K562 (cell line): ENCODE measurements at regions not wholly inside any gene's neighbourhood (a gene's known extent, or its start where the extent isn't known, plus 50 kb on each side); places are given as distances from the start of the nearest gene placed in this dataset.

ENCODE experiments used
- ATAC-seq: fragments of 200-7000 bp; cut with Tn5 transposase; 3 replicates; pipeline ENCODE4 v1.9.1; 2020; ENCODE audit warnings: moderate library complexity
- BruUV-seq: library from RNA; stranded (reverse); fragments of 400-500 nt; replicated peaks from 2 replicates; lab custom pipeline; 2021; lab: Mats Ljungman, UMichigan
- CTCF ChIA-PET: fragments of 300-600 bp; formaldehyde crosslinking; extraction: SDS; loops from one replicate; lab custom pipeline; 2021; ENCODE audit warnings: low intra/inter-chr PET ratio; lab: Yijun Ruan, JAX
- POLR2A ChIA-PET: fragments of 300-600, 350-650 bp; sonication (Branson Sonifier 250); formaldehyde crosslinking; extraction: SDS; loops from one replicate; lab custom pipeline; 2021; ENCODE audit warnings: antibody characterized with exemption, inconsistent platforms; lab: Yijun Ruan, JAX
- DNase-seq, 4 experiments: peaks; one replicate each; pipeline versions ENCODE4 v3.0.0 to v3.0.0-alpha.2; 2011 to 2018; ENCODE audit warnings: low spot score in 3 of 4, mixed read lengths in 3 of 4; ENCODE audit errors: extremely low read depth in 1 of 4
- FAIRE-seq: peaks from 2 replicates; lab custom pipeline; 2011; peaks lifted over from hg19 to GRCh38; lab: Jason Lieb, UNC
- H2AFZ ChIP-seq: 2 replicates; pipeline ENCODE4 v1.6.0; 2011; ENCODE audit warnings: low read depth, low read length, control low read depth, inconsistent platforms
- H3K27ac ChIP-seq: fragments of 200-600 bp; 3 replicates; pipeline ENCODE4 v1.8.0; 2011; ENCODE audit warnings: low read depth, mild to moderate bottlenecking, control low read depth, inconsistent platforms, low read length, moderate library complexity, mixed read lengths; ENCODE audit errors: extremely low read depth
- H3K27me3 ChIP-seq, 2 experiments: fragments of 300-600 bp in 1 of 2; 2 replicates in 1 of 2; 3 replicates in 1 of 2; pipeline versions ENCODE4 v1.6.0 to v1.8.0; 2011; ENCODE audit warnings: inconsistent platforms in 2 of 2, low read length in 2 of 2, mild to moderate bottlenecking in 1 of 2, mixed read lengths in 1 of 2, moderate library complexity in 1 of 2; ENCODE audit not compliant: control insufficient read depth in 2 of 2, insufficient read depth in 2 of 2
- H3K36me3 ChIP-seq: fragments of 300-600 bp; 3 replicates; pipeline ENCODE4 v1.8.0; 2011; ENCODE audit warnings: mild to moderate bottlenecking, low read length, inconsistent platforms; ENCODE audit not compliant: control insufficient read depth, insufficient read depth
- H3K4me1 ChIP-seq, 2 experiments: fragments of 200-600 bp in 1 of 2; replicated peaks in 1 of 2; 2 replicates in 1 of 2; 3 replicates in 1 of 2; pipeline versions ENCODE4 v1.5.1 to v1.8.0; 2011; ENCODE audit warnings: inconsistent platforms in 2 of 2, low read length in 2 of 2, mild to moderate bottlenecking in 1 of 2, mixed read lengths in 1 of 2, moderate library complexity in 1 of 2; ENCODE audit not compliant: control insufficient read depth in 2 of 2, insufficient read depth in 2 of 2
- H3K4me2 ChIP-seq: 2 replicates; pipeline ENCODE4 v1.6.1; 2011; ENCODE audit warnings: low read length, control low read depth, inconsistent platforms, mixed read lengths; ENCODE audit not compliant: insufficient read depth
- H3K4me3 ChIP-seq: fragments of 200-600 bp; sonication (generic), shearing (Covaris generic); 2 replicates; pipeline ENCODE4 v1.5.1; 2016; ENCODE audit warnings: control low read depth, inconsistent platforms
- H3K79me2 ChIP-seq: fragments of 200-600 bp; 3 replicates; pipeline ENCODE4 v1.8.0; 2011; ENCODE audit warnings: low read length, inconsistent platforms; ENCODE audit not compliant: control insufficient read depth, insufficient read depth
- H3K9ac ChIP-seq, 2 experiments: 2 replicates each; pipeline versions ENCODE4 v1.6.0 to v1.6.1; 2011; ENCODE audit warnings: low read depth in 2 of 2, low read length in 2 of 2, control low read depth in 1 of 2, inconsistent platforms in 1 of 2, mild to moderate bottlenecking in 1 of 2, mixed read lengths in 1 of 2; ENCODE audit not compliant: insufficient read depth in 1 of 2
- H3K9me1 ChIP-seq: one replicate; pipeline ENCODE4 v1.6.0; 2011; ENCODE audit warnings: inconsistent platforms, mild to moderate bottlenecking, low read length, moderate library complexity; ENCODE audit not compliant: control insufficient read depth, insufficient read depth
- H3K9me3 ChIP-seq: replicated peaks from 2 replicates; pipeline ENCODE4 v1.5.1; 2011; ENCODE audit warnings: low read depth, low read length, inconsistent platforms; ENCODE audit not compliant: control insufficient read depth, insufficient read depth
- H4K20me1 ChIP-seq: replicated peaks from 2 replicates; pipeline ENCODE4 v1.6.1; 2011; ENCODE audit warnings: low read length, inconsistent platforms, mixed read lengths; ENCODE audit not compliant: control insufficient read depth, insufficient read depth
- ARID1B ChIP-seq: fragments of 450-650 bp; IDR thresholded peaks from 2 replicates; pipeline ENCODE4 v1.6.1; 2016; ENCODE audit warnings: antibody characterized with exemption, mild to moderate bottlenecking, inconsistent platforms
- GTF2A2 ChIP-seq: IDR thresholded peaks from 2 replicates; pipeline ENCODE4 v1.6.1; 2016; ENCODE audit warnings: mild to moderate bottlenecking, missing genetic modification characterization, missing compliant biosample characterization
- HINFP ChIP-seq: fragments of 450-650 bp; conservative IDR thresholded peaks from 2 replicates; pipeline ENCODE4 v1.6.1; 2016; ENCODE audit warnings: missing genetic modification characterization, low read depth, mild to moderate bottlenecking, control low read depth, missing compliant biosample characterization
- KHSRP ChIP-seq: fragments of 450-650 bp; IDR thresholded peaks from 2 replicates; pipeline ENCODE4 v1.6.1; 2017
- RFX1 ChIP-seq: fragments of 450-650 bp; IDR thresholded peaks from 2 replicates; pipeline ENCODE4 v1.6.1; 2016; ENCODE audit warnings: mild to moderate bottlenecking, moderate library complexity
- TARDBP ChIP-seq: fragments of 450-650 bp; IDR thresholded peaks from 2 replicates; pipeline ENCODE4 v1.6.1; 2016
- ZNF512 ChIP-seq: IDR thresholded peaks from 2 replicates; pipeline ENCODE4 v1.6.1; 2016; ENCODE audit warnings: missing genetic modification characterization, missing compliant biosample characterization
- ZNF584 ChIP-seq: fragments of 200-800 bp; sonication (Bioruptor generic); IDR thresholded peaks from 2 replicates; pipeline ENCODE4 v1.6.1; 2016; ENCODE audit warnings: low read depth, mild to moderate bottlenecking, missing genetic modification characterization, missing compliant biosample characterization
- WGBS: fragments of 100-300 bp; shearing (Covaris generic); methylation state at CpG from one replicate; pipeline ENCODE4 v1.1.6; 2016; ENCODE audit warnings: low coverage, mixed read lengths; ENCODE audit not compliant: insufficient coverage; ENCODE audit errors: missing lambda C conversion rate; 5-methylcytosine and 5-hydroxymethylcytosine counted together
- in situ Hi-C: fragments of 300-500 bp; cut with MboI; formaldehyde crosslinking; loops from 4 replicates; pipeline ENCODE4 v1.15.0; 2018; ENCODE audit warnings: inconsistent platforms, mixed read lengths
- intact Hi-C: fragments of 100-400 bp; cut with micrococcal nuclease; formaldehyde crosslinking; loops from 2 replicates; pipeline ENCODE4 v1.14.2; 2022

GRCh38 chr17:13200671-13201070 is 182.8 kb upstream of the ELAC2 start:
- DNase-seq (no peak), FAIRE-seq (no peak), ATAC-seq (no peak)
- Histone ChIP-seq H4K20me1 (no peaks in the 10 kb centered on the region), H2AFZ (no peak overlapping the region), H3K4me3 (no peak overlapping the region), H3K9me1 (no peaks in the 10 kb centered on the region), H3K4me1 (no peaks in the 10 kb centered on the region), H3K36me3 (no peaks in the 10 kb centered on the region), H3K4me2 (no peak overlapping the region), H3K79me2 (no peaks in the 10 kb centered on the region), H3K9me3 (no peaks in the 10 kb centered on the region), H3K9ac (no peak overlapping the region), H3K27me3 (no peaks in the 10 kb centered on the region), H3K27ac (no peak overlapping the region)
- POLR2A ChIA-PET, result no interaction called here
- 0% methylated on average over 1 of the region's 1 CpG for WGBS
- intact Hi-C loops, result no loop called here
- CTCF ChIA-PET, result no interaction called here
- peak; percentile 83 for TF ChIP-seq ZNF584
- no peak for TF ChIP-seq KHSRP
- BruUV-seq, result no TSS peak
- in situ Hi-C loops, result no loop called here

GRCh38 chr17:13199425-13199824 is 181.6 kb upstream of the ELAC2 start:
- FAIRE-seq, result no peak
- intact Hi-C loops (no loop called here), in situ Hi-C loops (no loop called here)

More at GRCh38 chr17:13199425-13199824, 181.6 kb upstream of the ELAC2 start:
- H3K4me2 ChIP-seq, result no peak overlapping the region
- CTCF ChIA-PET, result no interaction called here
- no peak overlapping the region for H2AFZ ChIP-seq
- H3K9me1 ChIP-seq, result no peaks in the 10 kb centered on the region
- TF ChIP-seq ZNF512 (tag), result peak; percentile 75
- TF ChIP-seq RFX1, result no peak
- no peak for TF ChIP-seq GTF2A2
- TF ChIP-seq ARID1B, result no peak
- TF ChIP-seq HINFP (tag), result no peak
- no peak for TF ChIP-seq TARDBP
- no peak for DNase-seq
- H3K4me3 ChIP-seq, result no peak overlapping the region
- no peaks in the 10 kb centered on the region for H3K79me2 ChIP-seq
- H3K4me1 ChIP-seq, result no peaks in the 10 kb centered on the region
- POLR2A ChIA-PET, result interaction anchor here (0.6 kb wide), 1 partner anchor 96 kb away, joined by 3 read pairs; no protein-coding TSS in a partner anchor
- no peaks in the 10 kb centered on the region for H3K36me3 ChIP-seq
- no peak overlapping the region for H3K27ac ChIP-seq
- no peaks in the 10 kb centered on the region for H4K20me1 ChIP-seq
- ATAC-seq, result no peak
- no peak overlapping the region for H3K9ac ChIP-seq
- H3K9me3 ChIP-seq, result no peaks in the 10 kb centered on the region
- BruUV-seq, result no TSS peak
- no peaks in the 10 kb centered on the region for H3K27me3 ChIP-seq
